Smooth muscle cell (in vitro differentiated cells): ENCODE measurements at regions not wholly inside any gene's neighbourhood (a gene's known extent, or its start where the extent isn't known, plus 50 kb on each side); places are given as distances from the start of the nearest gene placed in this dataset.
"Not testable (repeated sequence)": the region's sequence is repeated elsewhere in the genome, so short reads cannot be mapped to it uniquely, and the experiment has no call there.

ENCODE experiments used
- DNase-seq: peaks from one replicate; lab custom pipeline; 2025; ENCODE audit not compliant: unreplicated experiment; lab: John Stamatoyannopoulos, UW
- H2AFZ ChIP-seq: fragments of 200-600 bp; sonication (generic); 2 replicates; pipeline ENCODE4 v1.6.0; 2016; ENCODE audit warnings: antibody characterized with exemption, low read depth, mild to moderate bottlenecking
- H3F3A ChIP-seq: fragments of 200-600 bp; sonication (generic); 2 replicates; pipeline ENCODE4 v1.6.0; 2017; ENCODE audit warnings: antibody characterized with exemption, low read depth
- H3K27ac ChIP-seq: fragments of 200-600 bp; sonication (generic); 2 replicates; pipeline ENCODE4 v1.5.1; 2016; ENCODE audit warnings: low read depth, mild to moderate bottlenecking
- H3K27me3 ChIP-seq: fragments of 200-600 bp; sonication (generic); 2 replicates; pipeline ENCODE4 v1.6.1; 2016; ENCODE audit warnings: low read depth, mild to moderate bottlenecking
- H3K36me3 ChIP-seq: fragments of 200-600 bp; sonication (generic); 2 replicates; pipeline ENCODE4 v1.5.1; 2016; ENCODE audit warnings: low read depth
- H3K4me1 ChIP-seq: fragments of 200-600 bp; sonication (generic); 2 replicates; pipeline ENCODE4 v1.5.1; 2016; ENCODE audit warnings: low read depth
- H3K4me2 ChIP-seq: fragments of 200-600 bp; sonication (generic); 2 replicates; pipeline ENCODE4 v1.6.0; 2016; ENCODE audit warnings: mild to moderate bottlenecking
- H3K4me3 ChIP-seq: fragments of 200-600 bp; sonication (generic); 2 replicates; pipeline ENCODE4 v1.5.1; 2016; ENCODE audit warnings: mild to moderate bottlenecking
- H3K79me2 ChIP-seq: fragments of 200-600 bp; sonication (generic); 2 replicates; pipeline ENCODE4 v1.6.0; 2016; ENCODE audit warnings: low read depth, mild to moderate bottlenecking
- H3K9ac ChIP-seq: fragments of 200-600 bp; sonication (generic); 2 replicates; pipeline ENCODE4 v1.6.0; 2016; ENCODE audit warnings: low read depth
- H3K9me3 ChIP-seq: fragments of 200-600 bp; sonication (generic); replicated peaks from 2 replicates; pipeline ENCODE4 v1.5.1; 2016; ENCODE audit warnings: low read depth
- H4K20me1 ChIP-seq: fragments of 200-600 bp; sonication (generic); 2 replicates; pipeline ENCODE4 v1.6.0; 2016; ENCODE audit warnings: low read depth
- WGBS: methylation state at CpG from one replicate; pipeline ENCODE4 v1.1.7; 2016; ENCODE audit warnings: low lambda C conversion rate; 5-methylcytosine and 5-hydroxymethylcytosine counted together
- TF ChIP-seq, protein P1 (sequence below): fragments of 200-600 bp; sonication (generic); IDR thresholded peaks from 2 replicates; pipeline ENCODE4 v1.5.1; 2017; ENCODE audit warnings: borderline replicate concordance, mild to moderate bottlenecking, antibody characterized with exemption; ENCODE audit not compliant: insufficient read depth, poor library complexity, severe bottlenecking

DNA sequence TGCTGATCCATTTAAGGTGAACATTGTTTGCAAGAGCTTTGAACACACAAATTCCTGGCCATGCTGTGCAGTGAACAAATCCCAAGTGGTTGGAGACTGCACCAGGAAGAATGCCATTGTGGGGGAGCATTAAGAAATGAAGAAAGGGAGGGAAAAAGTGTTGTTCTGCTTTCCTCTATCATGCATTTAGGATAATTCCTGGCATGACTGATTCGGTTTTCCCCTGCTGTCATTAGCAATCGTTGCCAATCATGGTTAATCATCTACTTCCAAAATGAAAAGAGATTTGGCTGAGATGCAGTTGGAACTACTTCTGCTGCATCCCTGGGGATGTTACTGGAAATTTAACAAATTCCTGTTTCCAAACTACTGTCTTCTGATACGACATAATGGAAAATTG lies 73.7 kb upstream of the ZPLD1 start:
- H2AFZ ChIP-seq, result no peak overlapping the region
- no peaks in the 10 kb centered on the region for H4K20me1 ChIP-seq
- H3K4me2 ChIP-seq, result no peak overlapping the region
- H3K36me3 ChIP-seq, result no peaks in the 10 kb centered on the region
- no peaks in the 10 kb centered on the region for H3K27me3 ChIP-seq
- no peak overlapping the region for H3K9ac ChIP-seq
- peaks cover 5% of the 10 kb centered on the region for H3K9me3 ChIP-seq
- no peak for DNase-seq
- no peaks in the 10 kb centered on the region for H3F3A ChIP-seq
- WGBS, result 86% methylated on average over 3 of the region's 3 CpGs
- peaks cover 46% of the 10 kb centered on the region for H3K4me1 ChIP-seq
- TF ChIP-seq, protein P1, sequence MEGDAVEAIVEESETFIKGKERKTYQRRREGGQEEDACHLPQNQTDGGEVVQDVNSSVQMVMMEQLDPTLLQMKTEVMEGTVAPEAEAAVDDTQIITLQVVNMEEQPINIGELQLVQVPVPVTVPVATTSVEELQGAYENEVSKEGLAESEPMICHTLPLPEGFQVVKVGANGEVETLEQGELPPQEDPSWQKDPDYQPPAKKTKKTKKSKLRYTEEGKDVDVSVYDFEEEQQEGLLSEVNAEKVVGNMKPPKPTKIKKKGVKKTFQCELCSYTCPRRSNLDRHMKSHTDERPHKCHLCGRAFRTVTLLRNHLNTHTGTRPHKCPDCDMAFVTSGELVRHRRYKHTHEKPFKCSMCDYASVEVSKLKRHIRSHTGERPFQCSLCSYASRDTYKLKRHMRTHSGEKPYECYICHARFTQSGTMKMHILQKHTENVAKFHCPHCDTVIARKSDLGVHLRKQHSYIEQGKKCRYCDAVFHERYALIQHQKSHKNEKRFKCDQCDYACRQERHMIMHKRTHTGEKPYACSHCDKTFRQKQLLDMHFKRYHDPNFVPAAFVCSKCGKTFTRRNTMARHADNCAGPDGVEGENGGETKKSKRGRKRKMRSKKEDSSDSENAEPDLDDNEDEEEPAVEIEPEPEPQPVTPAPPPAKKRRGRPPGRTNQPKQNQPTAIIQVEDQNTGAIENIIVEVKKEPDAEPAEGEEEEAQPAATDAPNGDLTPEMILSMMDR, result no peak
- H3K4me3 ChIP-seq, result no peak overlapping the region
- no peaks in the 10 kb centered on the region for H3K79me2 ChIP-seq
- no peak overlapping the region for H3K27ac ChIP-seq

DNA sequence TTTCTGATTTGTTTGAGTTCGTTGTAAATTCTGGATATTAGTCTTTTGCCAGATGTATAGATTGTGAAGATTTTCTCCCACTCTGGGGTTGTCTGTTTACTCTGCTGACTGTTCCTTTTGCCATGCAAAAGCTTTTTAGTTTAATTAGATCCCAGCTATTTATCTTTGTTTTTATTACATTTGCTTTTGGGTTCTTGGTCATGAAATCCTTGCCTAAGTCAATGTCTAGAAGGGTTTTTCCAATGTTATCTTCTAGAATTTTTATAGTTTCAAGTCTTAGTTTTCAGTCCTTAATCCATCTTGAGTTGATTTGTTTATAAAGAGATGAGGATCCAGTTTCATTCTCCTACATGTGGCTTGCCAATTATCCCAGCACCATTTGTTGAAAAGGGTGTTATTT lies 68.7 kb upstream of the ZPLD1 start:
- H3K9ac ChIP-seq, H2AFZ ChIP-seq, H3K4me1 ChIP-seq, H3K27me3 ChIP-seq, DNase-seq, H3K36me3 ChIP-seq, H3K79me2 ChIP-seq, H4K20me1 ChIP-seq, H3F3A ChIP-seq, H3K9me3 ChIP-seq, H3K4me3 ChIP-seq, H3K27ac ChIP-seq, H3K4me2 ChIP-seq: not testable (repeated sequence)
- 87% methylated on average over 1 of the region's 1 CpG for WGBS

DNA sequence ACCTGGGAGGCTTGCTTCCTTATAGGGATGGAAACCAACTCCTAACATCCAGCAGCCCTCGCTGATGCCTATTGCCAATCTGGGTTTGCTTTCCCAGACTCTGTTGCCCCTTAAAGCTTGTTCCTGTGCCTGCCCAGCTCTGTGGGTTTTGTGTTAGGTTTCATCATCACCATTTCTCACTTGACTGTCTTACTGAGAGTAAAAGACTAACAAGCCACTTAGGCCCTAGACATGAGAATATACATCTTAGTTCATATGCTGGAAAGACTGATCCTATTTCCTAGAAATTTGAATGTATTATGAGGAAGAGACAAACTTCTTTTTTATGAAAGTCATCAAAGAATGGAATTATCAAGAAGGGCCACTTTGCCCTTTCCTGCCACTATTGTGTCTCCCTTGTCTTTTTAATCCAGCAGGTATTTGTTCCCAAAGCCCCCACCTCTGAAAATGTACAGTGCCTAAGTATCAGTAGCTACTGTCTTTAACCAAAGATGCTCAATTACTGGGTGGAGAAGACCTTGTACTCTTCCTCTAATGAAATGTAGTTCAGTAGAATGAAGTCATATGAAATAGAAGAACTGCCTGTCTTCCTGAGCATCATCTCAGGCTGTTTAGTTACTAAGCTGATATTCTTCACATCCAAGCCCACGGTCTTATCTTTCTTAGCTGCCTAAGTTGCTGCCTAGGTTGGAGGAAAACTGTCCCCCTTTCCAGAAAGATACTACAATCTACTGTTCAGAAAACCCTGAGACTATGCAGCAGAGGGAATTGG lies 59.8 kb upstream of the ZPLD1 start:
- DNase-seq, result no peak
- Histone ChIP-seq H4K20me1 (no peaks in the 10 kb centered on the region), H3K4me2 (no peak overlapping the region), H3K9me3 (no peaks in the 10 kb centered on the region), H3K4me3 (no peak overlapping the region), H3K27ac (no peak overlapping the region), H3K9ac (no peak overlapping the region), H3K27me3 (no peaks in the 10 kb centered on the region), H3K4me1 (no peaks in the 10 kb centered on the region), H3K36me3 (no peaks in the 10 kb centered on the region), H3F3A (no peaks in the 10 kb centered on the region), H3K79me2 (no peaks in the 10 kb centered on the region), H2AFZ (no peak overlapping the region)
- WGBS, result 96% methylated on average over 2 of the region's 2 CpGs
- TF ChIP-seq, protein P1, result no peak

DNA sequence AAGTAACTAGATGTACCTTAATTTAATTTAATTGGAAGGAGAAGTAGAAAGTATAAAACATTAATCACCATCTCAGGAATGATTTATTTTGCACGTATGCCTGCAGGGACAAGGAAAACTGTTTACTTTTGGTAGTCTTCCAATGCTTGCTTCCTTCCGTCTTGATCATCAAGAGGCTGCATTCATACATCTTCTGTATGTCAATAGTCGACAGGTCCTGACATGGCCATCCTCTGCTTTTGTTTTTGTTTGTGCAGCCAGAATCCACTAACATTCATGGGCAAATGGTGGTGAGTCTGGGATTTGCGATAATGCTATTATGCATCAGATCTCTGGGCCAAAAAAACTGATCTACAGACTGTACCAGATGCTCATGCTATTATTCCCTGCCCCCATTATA lies 56.6 kb upstream of the ZPLD1 start:
- H3K36me3 ChIP-seq, result no peaks in the 10 kb centered on the region
- H3K9me3 ChIP-seq, result no peaks in the 10 kb centered on the region
- H3K4me2 ChIP-seq, result no peak overlapping the region
- H3K27ac ChIP-seq, result no peak overlapping the region
- H3K4me3 ChIP-seq, result no peak overlapping the region
- H3K4me1 ChIP-seq, result no peaks in the 10 kb centered on the region
- no peak overlapping the region for H2AFZ ChIP-seq
- no peaks in the 10 kb centered on the region for H3F3A ChIP-seq
- no peak overlapping the region for H3K9ac ChIP-seq
- WGBS, result 90% methylated on average over 4 of the region's 4 CpGs
- TF ChIP-seq, protein P1, result no peak
- no peaks in the 10 kb centered on the region for H4K20me1 ChIP-seq
- no peaks in the 10 kb centered on the region for H3K27me3 ChIP-seq
- no peaks in the 10 kb centered on the region for H3K79me2 ChIP-seq
- no peak for DNase-seq

DNA sequence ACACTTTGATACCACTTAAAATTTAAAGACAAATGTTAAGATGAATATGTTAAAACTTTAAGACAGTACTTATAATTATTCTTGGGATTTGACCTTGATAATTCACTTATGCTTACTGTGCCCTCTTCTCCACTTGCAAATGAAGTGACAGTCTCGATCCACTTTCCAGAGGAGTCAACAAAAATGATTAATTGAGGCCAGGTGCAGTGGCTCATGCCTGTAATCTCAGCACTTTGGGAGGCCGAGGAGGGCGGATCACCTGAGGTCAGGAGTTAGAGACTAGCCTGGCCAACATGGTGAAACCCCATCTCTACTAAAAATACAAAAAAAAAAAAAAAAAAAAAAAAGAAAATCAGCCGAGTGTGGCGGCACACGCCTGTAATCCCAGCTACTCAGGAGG lies 52.6 kb upstream of the ZPLD1 start:
- H2AFZ ChIP-seq, H4K20me1 ChIP-seq, H3K36me3 ChIP-seq, H3K9me3 ChIP-seq, H3K4me2 ChIP-seq, H3K4me3 ChIP-seq, H3F3A ChIP-seq, H3K27ac ChIP-seq, H3K4me1 ChIP-seq, DNase-seq, H3K79me2 ChIP-seq, H3K27me3 ChIP-seq, H3K9ac ChIP-seq: not testable (repeated sequence)
- WGBS, result 94% methylated on average over 6 of the region's 6 CpGs
